Amniotic stem cell (primary cell): ENCODE measurements at regions not wholly inside any gene's neighbourhood (a gene's known extent, or its start where the extent isn't known, plus 50 kb on each side); places are given as distances from the start of the nearest gene placed in this dataset.

Experiments used
- DNase-seq: peaks from one replicate; lab custom pipeline; 2025; lab: John Stamatoyannopoulos, UW

- no peak for DNase-seq
Observed at GRCh38 chr13:40118337-40118736, 462.9 kb downstream of the COG6 start.

DNA sequence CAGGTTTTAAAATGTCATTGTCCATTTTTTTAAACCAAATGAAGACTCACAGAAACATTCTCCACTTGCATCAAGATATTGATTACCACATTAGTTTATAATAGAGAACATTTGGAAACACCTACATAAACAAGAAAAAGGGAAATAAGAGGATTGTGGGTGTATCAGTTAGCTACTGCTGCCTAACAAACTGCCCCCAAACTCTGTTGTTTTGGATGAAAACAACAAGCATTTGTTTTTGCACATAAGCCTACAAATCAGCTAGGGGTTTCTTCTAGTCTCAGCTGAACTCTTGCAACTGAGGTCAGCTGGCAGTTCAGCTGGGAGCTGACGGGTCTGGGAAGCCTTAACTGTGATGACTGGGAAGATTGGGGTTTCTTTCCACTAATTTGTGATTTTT lies 464.4 kb downstream of the COG6 start:
- DNase-seq: no peak

- DNase-seq: no peak
Observed at GRCh38 chr13:40120288-40120687, 464.8 kb downstream of the COG6 start.

DNA sequence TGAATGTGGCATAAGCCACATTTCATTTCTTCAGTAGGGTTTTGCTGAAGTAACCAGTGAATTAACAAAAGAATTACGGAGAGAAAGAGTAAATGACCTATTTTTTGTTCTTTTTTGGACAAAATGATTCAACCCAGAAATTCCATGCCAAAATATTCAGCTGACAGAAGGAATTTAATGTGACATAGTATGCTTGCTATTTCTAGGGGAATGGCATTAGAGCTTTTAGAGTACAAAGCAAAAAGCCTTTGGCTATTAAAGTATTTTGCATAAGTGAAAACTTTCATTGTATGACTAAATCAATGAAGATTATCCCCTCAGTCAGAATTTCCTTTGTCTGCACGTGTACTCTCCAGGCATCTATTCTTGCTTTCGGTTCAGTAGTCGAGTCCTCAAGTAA lies 465.3 kb downstream of the COG6 start:
- DNase-seq: no peak

- no peak for DNase-seq
Observed at GRCh38 chr13:40121722-40122121, 466.3 kb downstream of the COG6 start.

GRCh38 chr13:40123962-40124632 lies 468.6 kb downstream of the COG6 start:
- no peak for DNase-seq

DNA sequence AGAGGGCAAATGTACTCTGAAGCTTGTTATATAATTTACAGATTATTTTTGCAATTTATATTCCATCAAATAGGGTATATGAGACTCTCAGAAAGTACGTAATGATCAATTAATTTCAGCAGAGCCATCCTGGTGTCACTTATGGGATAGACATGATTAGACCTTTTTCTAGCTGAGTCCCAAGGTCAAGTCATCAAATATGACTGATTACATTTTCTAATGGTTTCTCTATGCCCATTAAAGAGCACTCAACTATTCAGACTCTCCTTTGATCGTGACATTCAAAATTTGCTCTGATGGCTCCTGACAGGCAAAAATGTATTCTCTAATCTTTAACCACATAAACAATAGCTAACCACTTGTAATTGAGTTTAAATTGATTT lies 469.2 kb downstream of the COG6 start:
- DNase-seq: no peak

- no peak for DNase-seq
Observed at GRCh38 chr13:40125336-40125735, 469.9 kb downstream of the COG6 start.

DNA sequence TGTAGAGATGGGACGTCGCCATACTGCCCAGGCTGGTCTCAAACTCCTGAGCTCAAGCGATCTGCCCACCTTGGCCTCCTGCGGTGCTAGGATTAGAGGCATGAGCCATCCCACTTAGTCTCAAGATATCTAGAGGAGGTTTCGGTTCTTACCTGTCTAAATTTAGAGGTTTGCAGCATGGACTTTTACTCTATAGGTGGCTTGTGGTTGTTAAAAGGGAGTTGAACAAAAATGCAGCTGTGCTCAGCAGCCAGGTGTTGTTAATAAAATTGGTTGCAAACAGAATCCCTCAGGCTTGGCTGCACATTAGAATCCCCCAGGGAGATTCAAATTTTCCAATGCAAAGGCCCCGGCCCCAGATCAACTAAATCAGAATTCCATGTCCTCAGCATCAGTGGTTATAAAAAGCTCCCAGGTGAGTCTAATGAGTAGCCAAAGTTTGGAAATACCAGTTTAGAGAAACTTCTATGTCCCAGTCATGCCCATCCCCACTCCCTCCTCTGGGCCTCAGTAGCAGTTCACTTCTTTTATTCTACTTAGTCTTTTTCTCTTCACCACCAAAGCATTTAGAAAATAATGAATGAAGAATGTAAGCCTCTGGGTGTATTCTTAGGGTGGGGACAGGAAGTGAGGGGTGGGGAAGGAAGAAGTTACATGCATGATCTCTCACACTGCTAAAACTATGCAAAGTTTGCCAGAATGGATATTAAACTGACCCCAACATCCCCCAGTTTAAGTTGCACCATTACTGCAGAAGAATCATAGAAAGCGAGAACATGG lies 471.0 kb downstream of the COG6 start:
- no peak for DNase-seq

DNA sequence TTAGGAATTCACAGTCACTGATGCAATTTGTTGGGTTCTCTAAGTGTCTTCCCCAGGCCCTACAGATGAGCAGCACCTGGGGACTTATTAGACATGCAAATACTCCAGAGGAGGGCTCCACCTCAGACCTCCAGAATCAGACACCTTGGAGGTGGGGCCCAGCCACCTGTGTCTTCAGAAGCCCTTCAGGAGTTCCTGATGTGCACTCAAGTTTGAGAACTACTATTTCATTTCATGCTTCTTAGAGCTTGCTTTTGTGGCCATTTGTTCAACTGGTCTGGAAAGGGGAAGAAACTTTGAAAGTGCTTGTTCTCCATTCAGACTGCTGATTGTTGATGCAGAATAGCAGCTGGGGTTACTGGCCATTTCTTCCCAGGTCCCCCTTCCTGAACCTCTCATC lies 472.0 kb downstream of the COG6 start:
- DNase-seq: no peak

- DNase-seq: no peak
Observed at GRCh38 chr13:40127925-40128324, 472.5 kb downstream of the COG6 start.

GRCh38 chr13:40129467-40129866 lies 474.0 kb downstream of the COG6 start:
- no peak for DNase-seq

DNA sequence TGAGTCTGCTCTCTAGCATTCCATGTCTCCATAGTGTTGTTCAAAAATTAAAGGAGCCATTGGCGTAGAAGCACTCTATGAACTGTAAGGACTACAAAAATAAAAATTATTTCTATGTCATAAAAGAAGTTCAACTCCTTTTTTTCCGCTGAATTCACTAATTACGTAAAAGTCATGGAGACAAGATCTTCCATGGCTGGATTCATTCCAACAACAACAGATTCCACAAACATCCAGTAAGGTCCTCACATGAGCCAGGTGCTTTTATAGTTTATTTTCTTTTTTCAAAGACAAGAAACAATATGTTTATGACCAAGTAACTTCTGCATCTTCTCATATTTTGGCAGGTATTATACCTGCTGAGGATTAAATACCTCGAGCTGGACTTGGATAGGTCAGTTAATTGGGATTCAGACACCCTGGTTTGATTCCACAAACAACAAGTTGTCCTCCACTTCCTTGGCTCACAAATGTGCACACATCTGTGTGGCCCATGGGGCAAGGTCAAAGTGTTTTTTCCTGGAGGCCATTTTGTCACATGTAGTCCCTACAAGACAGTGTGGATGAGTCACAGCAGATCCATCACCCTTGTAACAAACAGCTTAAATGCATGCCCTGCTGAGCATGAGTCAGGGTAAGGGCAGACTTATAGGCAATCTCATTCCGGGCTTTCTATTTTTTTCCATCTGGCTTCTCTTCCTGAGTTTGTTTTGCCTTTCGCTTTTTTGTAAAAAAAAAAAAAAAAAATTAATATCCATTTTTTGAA lies 475.6 kb downstream of the COG6 start:
- DNase-seq: no peak

GRCh38 chr13:40132249-40132648 lies 476.8 kb downstream of the COG6 start:
- DNase-seq: no peak

DNA sequence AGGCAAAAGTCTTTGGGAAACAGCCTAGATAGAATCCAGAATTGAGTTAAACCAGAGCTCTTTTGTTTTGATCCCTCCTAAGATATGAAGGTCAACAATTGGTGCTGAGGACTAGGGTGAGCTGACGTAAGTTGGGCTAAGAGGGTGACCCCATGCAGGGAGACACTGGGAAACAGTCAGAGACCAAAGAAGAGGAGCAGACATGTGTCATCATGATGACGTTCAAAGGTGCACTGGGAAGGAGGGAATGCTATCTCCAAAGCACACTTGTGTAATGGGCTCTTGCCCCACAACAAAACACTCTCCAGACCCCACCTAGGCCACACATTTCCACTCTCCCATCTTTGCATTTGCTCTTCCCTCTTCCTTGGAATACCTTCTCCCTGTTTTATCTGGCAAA lies 481.4 kb downstream of the COG6 start:
- DNase-seq: no peak

DNA sequence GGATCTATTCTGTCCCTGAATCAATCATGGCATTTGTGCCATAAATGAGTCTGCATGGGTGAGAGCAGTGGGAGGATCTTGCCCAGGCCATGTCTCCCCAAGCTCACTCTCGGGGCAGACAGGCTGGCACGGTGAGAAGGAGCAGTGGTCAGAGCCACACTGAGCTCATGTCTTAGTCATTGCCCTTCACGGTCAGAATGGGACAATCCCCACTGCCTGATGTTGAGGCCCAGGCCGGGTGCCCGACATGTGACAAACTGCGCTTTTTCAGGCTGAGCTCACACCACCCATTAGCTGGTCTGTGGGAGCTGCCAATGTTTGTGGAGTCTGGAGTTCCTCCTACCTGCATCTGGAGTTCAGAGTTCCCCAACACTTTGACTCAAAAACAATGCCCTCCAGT lies 481.9 kb downstream of the COG6 start:
- no peak for DNase-seq

- DNase-seq: no peak
Observed at GRCh38 chr13:40139896-40140520, 484.5 kb downstream of the COG6 start.

GRCh38 chr13:40141859-40142555 lies 486.5 kb downstream of the COG6 start:
- no peak for DNase-seq

GRCh38 chr13:40143106-40143505 lies 487.6 kb downstream of the COG6 start:
- DNase-seq: no peak

DNA sequence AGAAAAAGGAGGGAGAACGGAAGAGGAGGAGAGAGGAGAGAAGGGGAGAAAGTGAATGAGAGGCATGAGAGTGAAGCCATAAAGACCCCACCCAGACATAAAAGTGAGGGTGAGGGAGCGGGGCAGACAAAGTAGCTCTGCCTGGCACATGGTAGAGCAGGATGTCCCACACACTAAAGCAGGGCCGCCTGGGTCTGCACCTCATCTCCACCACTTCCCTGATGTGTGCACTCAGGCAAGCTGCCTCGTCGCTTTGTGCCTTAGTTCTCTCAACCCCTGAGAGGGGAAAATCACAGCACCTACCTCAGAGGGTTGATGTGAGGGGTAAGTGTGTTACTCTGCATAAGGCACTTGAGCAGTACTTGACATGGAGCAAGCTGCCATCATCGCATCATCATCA lies 488.1 kb downstream of the COG6 start:
- DNase-seq: no peak

DNA sequence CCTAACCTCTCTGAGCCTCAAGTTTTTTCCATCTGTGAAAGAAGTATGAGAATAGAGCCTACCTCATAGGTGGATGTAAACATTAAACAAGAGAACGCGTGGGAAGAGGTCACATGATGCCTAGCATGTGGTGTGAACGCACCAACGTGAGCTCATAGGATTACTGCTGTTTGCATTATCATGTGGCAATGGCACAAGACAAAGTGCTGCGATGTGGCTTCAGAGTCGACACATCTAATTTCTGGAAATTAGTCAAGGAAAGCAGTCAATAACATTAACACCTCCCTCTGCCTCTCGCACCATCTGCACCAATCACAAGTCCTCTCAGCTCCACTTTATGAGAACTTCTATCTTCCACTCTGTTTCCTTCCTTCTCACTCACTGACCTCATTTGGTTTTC lies 489.7 kb downstream of the COG6 start:
- DNase-seq: no peak

DNA sequence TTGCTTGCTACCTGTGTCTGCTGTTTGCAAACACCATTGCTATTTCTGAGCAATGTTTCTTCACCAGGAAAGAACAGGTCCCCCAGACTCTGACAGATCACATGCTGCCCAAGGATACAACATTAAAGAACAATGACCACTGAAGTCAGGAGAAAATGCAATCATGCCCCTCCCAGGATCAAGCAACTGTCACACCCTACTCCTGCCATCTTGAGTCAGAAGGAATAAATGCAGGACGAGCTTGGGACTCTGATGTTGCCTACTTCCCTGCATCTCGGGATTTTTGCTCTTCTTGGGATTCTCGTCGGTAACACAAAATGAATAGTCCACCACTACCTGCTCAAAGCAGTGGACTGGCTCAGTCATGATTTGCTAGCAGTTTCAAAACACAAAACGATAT lies 490.6 kb downstream of the COG6 start:
- no peak for DNase-seq
